ENCODE measurements at regions not wholly inside any gene's neighbourhood (a gene's known extent, or its start where the extent isn't known, plus 50 kb on each side); places are given as distances from the start of the nearest gene placed in this dataset.

DNA sequence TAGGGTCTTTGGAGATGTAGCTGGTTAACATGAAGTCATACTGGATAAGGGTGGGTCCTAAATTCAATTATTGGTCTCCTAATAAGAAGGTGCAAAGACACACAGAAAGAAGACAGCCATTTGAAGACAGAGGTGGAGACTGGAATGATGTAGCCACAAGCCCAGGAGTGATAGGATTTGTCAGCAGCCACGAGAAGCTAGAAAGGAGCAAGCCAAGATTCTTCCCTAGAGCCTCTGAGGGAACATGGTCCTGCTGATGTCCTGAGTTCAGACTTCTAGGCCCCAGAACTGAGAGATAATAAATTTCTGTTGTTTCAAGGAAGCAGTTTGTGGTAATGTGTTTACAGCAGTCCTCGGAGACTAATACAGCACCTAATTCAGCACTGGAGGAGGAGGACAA is 203.3 kb upstream of the SRRM4 start:
- Histone ChIP-seq H3K9me3 (ENCODE audit: low read length) (no peaks in the 10 kb centered on the region), H3K79me2 (replicated peaks; ENCODE audit: insufficient read depth, low read length) (no peaks in the 10 kb centered on the region), H3K27me3 (ENCODE audit: insufficient read depth, low read depth, low read length) (no peaks in the 10 kb centered on the region), H3K36me3 (ENCODE audit: insufficient read depth, low read length) (no peaks in the 10 kb centered on the region), H2AFZ (ENCODE audit: low read depth, low read length) (no peak overlapping the region), H3F3A (ENCODE audit: insufficient read depth, low read length, poor library complexity, severe bottlenecking) (peaks cover 3% of the 10 kb centered on the region), H3K4me3 (ENCODE audit: low read length) (no peak overlapping the region), H3K9ac (ENCODE audit: low read length) (no peak overlapping the region), H3K27ac (ENCODE audit: low read length) (no peak overlapping the region), H3K9me2 (ENCODE audit: insufficient read depth, low read length) (no peaks in the 10 kb centered on the region), H3K4me2 (ENCODE audit: low read length) (no peak overlapping the region), H4K20me1 (ENCODE audit: insufficient read depth) (no peaks in the 10 kb centered on the region)
- TF ChIP-seq REST (IDR thresholded peaks at IDR 0.05; ENCODE audit: borderline replicate concordance) (no peak), SMC3 (conservative IDR thresholded peaks at IDR 0.05; ENCODE audit: poor library complexity) (no peak), RAD21 (conservative IDR thresholded peaks at IDR 0.05) (no peak), MXI1 (conservative IDR thresholded peaks at IDR 0.05; ENCODE audit: poor library complexity, severe bottlenecking) (no peak), EZH2 (IDR thresholded peaks at IDR 0.05; ENCODE audit: borderline replicate concordance, insufficient read depth, low read length, poor library complexity, severe bottlenecking) (no peak)

GRCh38 chr12:118780939-118781338 is 200.4 kb upstream of the SRRM4 start:
- no peaks in the 10 kb centered on the region for H3K9me3 ChIP-seq (ENCODE audit: low read length)
- no peaks in the 10 kb centered on the region for H3K36me3 ChIP-seq (ENCODE audit: insufficient read depth, low read length)
- H2AFZ ChIP-seq (ENCODE audit: low read depth, low read length) = no peak overlapping the region
- H3K4me2 ChIP-seq (ENCODE audit: low read length) = no peak overlapping the region
- H3F3A ChIP-seq (ENCODE audit: insufficient read depth, low read length, poor library complexity, severe bottlenecking) = peaks cover 3% of the 10 kb centered on the region
- no peaks in the 10 kb centered on the region for H4K20me1 ChIP-seq (ENCODE audit: insufficient read depth)
- H3K9me2 ChIP-seq (ENCODE audit: insufficient read depth, low read length) = no peaks in the 10 kb centered on the region
- H3K4me3 ChIP-seq (ENCODE audit: low read length) = no peak overlapping the region
- H3K27me3 ChIP-seq (ENCODE audit: insufficient read depth, low read depth, low read length) = no peaks in the 10 kb centered on the region
- H3K27ac ChIP-seq (ENCODE audit: low read length) = no peak overlapping the region
- TF ChIP-seq REST (IDR thresholded peaks at IDR 0.05; ENCODE audit: borderline replicate concordance) (no peak), SMC3 (conservative IDR thresholded peaks at IDR 0.05; ENCODE audit: poor library complexity) (no peak), EZH2 (IDR thresholded peaks at IDR 0.05; ENCODE audit: borderline replicate concordance, insufficient read depth, low read length, poor library complexity, severe bottlenecking) (no peak), MXI1 (conservative IDR thresholded peaks at IDR 0.05; ENCODE audit: poor library complexity, severe bottlenecking) (no peak), RAD21 (conservative IDR thresholded peaks at IDR 0.05) (no peak), TAF1 (IDR thresholded peaks at IDR 0.05; ENCODE audit: low read depth) (no peak), POLR2AphosphoS5 (IDR thresholded peaks at IDR 0.05) (no peak), EP300 (conservative IDR thresholded peaks at IDR 0.05; ENCODE audit: poor library complexity, severe bottlenecking) (no peak)
- TF ChIP-seq, protein P1, sequence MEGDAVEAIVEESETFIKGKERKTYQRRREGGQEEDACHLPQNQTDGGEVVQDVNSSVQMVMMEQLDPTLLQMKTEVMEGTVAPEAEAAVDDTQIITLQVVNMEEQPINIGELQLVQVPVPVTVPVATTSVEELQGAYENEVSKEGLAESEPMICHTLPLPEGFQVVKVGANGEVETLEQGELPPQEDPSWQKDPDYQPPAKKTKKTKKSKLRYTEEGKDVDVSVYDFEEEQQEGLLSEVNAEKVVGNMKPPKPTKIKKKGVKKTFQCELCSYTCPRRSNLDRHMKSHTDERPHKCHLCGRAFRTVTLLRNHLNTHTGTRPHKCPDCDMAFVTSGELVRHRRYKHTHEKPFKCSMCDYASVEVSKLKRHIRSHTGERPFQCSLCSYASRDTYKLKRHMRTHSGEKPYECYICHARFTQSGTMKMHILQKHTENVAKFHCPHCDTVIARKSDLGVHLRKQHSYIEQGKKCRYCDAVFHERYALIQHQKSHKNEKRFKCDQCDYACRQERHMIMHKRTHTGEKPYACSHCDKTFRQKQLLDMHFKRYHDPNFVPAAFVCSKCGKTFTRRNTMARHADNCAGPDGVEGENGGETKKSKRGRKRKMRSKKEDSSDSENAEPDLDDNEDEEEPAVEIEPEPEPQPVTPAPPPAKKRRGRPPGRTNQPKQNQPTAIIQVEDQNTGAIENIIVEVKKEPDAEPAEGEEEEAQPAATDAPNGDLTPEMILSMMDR (IDR thresholded peaks at IDR 0.05; ENCODE audit: poor library complexity, severe bottlenecking) = no peak
- H3K9ac ChIP-seq (ENCODE audit: low read length) = no peak overlapping the region
- no peaks in the 10 kb centered on the region for H3K79me2 ChIP-seq (replicated peaks; ENCODE audit: insufficient read depth, low read length)
